Tibial nerve (tissue), 4 donors: ENCODE measurements at regions not wholly inside any gene's neighbourhood (a gene's known extent, or its start where the extent isn't known, plus 50 kb on each side); places are given as distances from the start of the nearest gene placed in this dataset.
"Not testable (repeated sequence)": the region's sequence is repeated elsewhere in the genome, so short reads cannot be mapped to it uniquely, and the experiment has no call there.

Experiments used
- EP300 ChIP-seq, 2 donors: sonication (generic); formaldehyde crosslinking; IDR thresholded peaks; one replicate each; pipeline ENCODE4 v1.6.1; 2017; ENCODE audit warnings: antibody characterized with exemption in 2 of 2, mild to moderate bottlenecking in 1 of 2
- POLR2A ChIP-seq, 2 donors: fragments of 450-650 bp; IDR thresholded peaks; one replicate each; pipeline ENCODE4 v1.6.1; 2017; ENCODE audit warnings: antibody characterized with exemption in 2 of 2, mild to moderate bottlenecking in 2 of 2, moderate library complexity in 2 of 2
- TF ChIP-seq, protein P1 (sequence below), 5 experiments: fragments of 200-600 bp in 3 of 5; fragments of 450-650 bp in 2 of 5; sonication (generic) in 3 of 5; IDR thresholded peaks; one replicate each; pipeline ENCODE4 v1.5.1; 2016 to 2019; ENCODE audit warnings: antibody characterized with exemption in 5 of 5, mild to moderate bottlenecking in 3 of 5, moderate library complexity in 2 of 5

- not testable (repeated sequence) for TF ChIP-seq POLR2A, EP300 (IDR thresholded peaks at IDR 0.05)
- TF ChIP-seq, protein P1, sequence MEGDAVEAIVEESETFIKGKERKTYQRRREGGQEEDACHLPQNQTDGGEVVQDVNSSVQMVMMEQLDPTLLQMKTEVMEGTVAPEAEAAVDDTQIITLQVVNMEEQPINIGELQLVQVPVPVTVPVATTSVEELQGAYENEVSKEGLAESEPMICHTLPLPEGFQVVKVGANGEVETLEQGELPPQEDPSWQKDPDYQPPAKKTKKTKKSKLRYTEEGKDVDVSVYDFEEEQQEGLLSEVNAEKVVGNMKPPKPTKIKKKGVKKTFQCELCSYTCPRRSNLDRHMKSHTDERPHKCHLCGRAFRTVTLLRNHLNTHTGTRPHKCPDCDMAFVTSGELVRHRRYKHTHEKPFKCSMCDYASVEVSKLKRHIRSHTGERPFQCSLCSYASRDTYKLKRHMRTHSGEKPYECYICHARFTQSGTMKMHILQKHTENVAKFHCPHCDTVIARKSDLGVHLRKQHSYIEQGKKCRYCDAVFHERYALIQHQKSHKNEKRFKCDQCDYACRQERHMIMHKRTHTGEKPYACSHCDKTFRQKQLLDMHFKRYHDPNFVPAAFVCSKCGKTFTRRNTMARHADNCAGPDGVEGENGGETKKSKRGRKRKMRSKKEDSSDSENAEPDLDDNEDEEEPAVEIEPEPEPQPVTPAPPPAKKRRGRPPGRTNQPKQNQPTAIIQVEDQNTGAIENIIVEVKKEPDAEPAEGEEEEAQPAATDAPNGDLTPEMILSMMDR (IDR thresholded peaks at IDR 0.05), result not testable (repeated sequence)
These were observed 219.3 kb upstream of the GNAI1 start for GRCh38 chr7:79915346-79915745.
